IMR-90 (cell line): ENCODE measurements at regions not wholly inside any gene's neighbourhood (a gene's known extent, or its start where the extent isn't known, plus 50 kb on each side); places are given as distances from the start of the nearest gene placed in this dataset.
"Not testable (repeated sequence)": the region's sequence is repeated elsewhere in the genome, so short reads cannot be mapped to it uniquely, and the experiment has no call there.

Source experiments
- ATAC-seq: fragments of 200-7000 bp; cut with Tn5 transposase; 2 replicates; pipeline ENCODE4 v1.9.1; 2020; ENCODE audit warnings: low read depth, mild to moderate bottlenecking, moderate library complexity
- BruUV-seq: library from RNA; stranded (reverse); fragments of 400-500 nt; replicated peaks from 2 replicates; lab custom pipeline; 2021; lab: Mats Ljungman, UMichigan
- CTCF ChIA-PET: fragments of 300-600 bp; formaldehyde crosslinking; extraction: SDS; loops from one replicate; lab custom pipeline; 2021; ENCODE audit warnings: antibody characterized with exemption; lab: Yijun Ruan, JAX
- POLR2A ChIA-PET: fragments of 300-600 bp; sonication (Branson Sonifier 250); formaldehyde crosslinking; loops from one replicate; lab custom pipeline; 2022; ENCODE audit warnings: antibody characterized with exemption; ENCODE audit not compliant: unreplicated experiment; lab: Charles Lee
- DNase-seq: peaks from one replicate; pipeline ENCODE4 v3.0.0; 2013
- H2AFZ ChIP-seq: replicated peaks from 2 replicates; pipeline ENCODE3; 2013; ENCODE audit warnings: low read length, mild to moderate bottlenecking; ENCODE audit not compliant: poor library complexity
- H2AK5ac ChIP-seq: 2 replicates; pipeline ENCODE4 v1.6.1; 2013; ENCODE audit warnings: low read depth, low read length, inconsistent platforms
- H2AK9ac ChIP-seq: replicated peaks from 2 replicates; pipeline ENCODE3; 2013; ENCODE audit warnings: mild to moderate bottlenecking, low read depth, low read length, moderate library complexity; ENCODE audit not compliant: poor library complexity
- H2BK120ac ChIP-seq: 2 replicates; pipeline ENCODE4 v1.6.1; 2013; ENCODE audit warnings: low read depth, low read length, inconsistent platforms
- H2BK15ac ChIP-seq: 3 replicates; pipeline ENCODE4 v1.6.1; 2013; ENCODE audit warnings: low read depth, low read length, inconsistent platforms
- H2BK20ac ChIP-seq: 2 replicates; pipeline ENCODE4 v1.6.1; 2013; ENCODE audit warnings: low read depth, mild to moderate bottlenecking, inconsistent platforms, low read length, moderate library complexity
- H2BK5ac ChIP-seq: 2 replicates; pipeline ENCODE4 v1.6.1; 2013; ENCODE audit warnings: mild to moderate bottlenecking, low read depth, low read length, inconsistent platforms; ENCODE audit not compliant: poor library complexity, severe bottlenecking
- H3K14ac ChIP-seq: replicated peaks from 2 replicates; pipeline ENCODE4 v1.6.1; 2013; ENCODE audit warnings: low read depth, low read length, inconsistent platforms
- H3K18ac ChIP-seq: 2 replicates; pipeline ENCODE4 v1.6.1; 2013; ENCODE audit warnings: low read depth, low read length, control low read depth
- H3K23ac ChIP-seq: 2 replicates; pipeline ENCODE4 v1.6.1; 2013; ENCODE audit warnings: low read depth, low read length, inconsistent platforms
- H3K27ac ChIP-seq: 2 replicates; pipeline ENCODE4 v1.5.1; 2013; ENCODE audit warnings: mild to moderate bottlenecking, control low read depth, low read length; ENCODE audit not compliant: insufficient read depth
- H3K27me3 ChIP-seq: 2 replicates; pipeline ENCODE4 v1.6.1; 2013; ENCODE audit warnings: low read length; ENCODE audit not compliant: control insufficient read depth, insufficient read depth
- H3K36me3 ChIP-seq: 2 replicates; pipeline ENCODE4 v1.6.1; 2013; ENCODE audit warnings: low read length, mixed read lengths; ENCODE audit not compliant: control insufficient read depth, insufficient read depth
- H3K4ac ChIP-seq: 2 replicates; pipeline ENCODE4 v1.6.1; 2013; ENCODE audit warnings: low read depth, low read length, inconsistent platforms
- H3K4me1 ChIP-seq: 2 replicates; pipeline ENCODE4 v1.6.1; 2013; ENCODE audit warnings: low read length, mixed read lengths; ENCODE audit not compliant: control insufficient read depth, insufficient read depth
- H3K4me2 ChIP-seq: 2 replicates; pipeline ENCODE4 v1.6.1; 2013; ENCODE audit warnings: low read depth, mild to moderate bottlenecking, control low read depth, low read length, moderate library complexity
- H3K4me3 ChIP-seq: 2 replicates; pipeline ENCODE4 v1.5.1; 2013; ENCODE audit warnings: low read depth, mild to moderate bottlenecking, control low read depth, low read length, moderate library complexity; ENCODE audit not compliant: insufficient read depth
- H3K56ac ChIP-seq: 2 replicates; pipeline ENCODE4 v1.6.1; 2013; ENCODE audit warnings: low read length, inconsistent platforms; ENCODE audit not compliant: insufficient read depth; ENCODE audit errors: extremely low read depth
- H3K79me1 ChIP-seq, 2 experiments: 2 replicates each; pipeline ENCODE4 v1.6.1; 2013; ENCODE audit warnings: low read length in 2 of 2, inconsistent platforms in 1 of 2, low read depth in 1 of 2
- H3K9ac ChIP-seq: 2 replicates; pipeline ENCODE4 v1.6.1; 2013; ENCODE audit warnings: low read depth, low read length, control low read depth
- H3K9me1 ChIP-seq: 2 replicates; pipeline ENCODE4 v1.6.1; 2013; ENCODE audit warnings: low read length, inconsistent platforms; ENCODE audit not compliant: insufficient read depth
- H3K9me3 ChIP-seq: 2 replicates; pipeline ENCODE4 v1.6.1; 2013; ENCODE audit warnings: low read length; ENCODE audit not compliant: control insufficient read depth, insufficient read depth
- H4K20me1 ChIP-seq: 2 replicates; pipeline ENCODE4 v1.6.1; 2013; ENCODE audit warnings: low read length, inconsistent platforms; ENCODE audit not compliant: insufficient read depth
- H4K5ac ChIP-seq: 2 replicates; pipeline ENCODE4 v1.6.1; 2013; ENCODE audit warnings: mild to moderate bottlenecking, low read depth, low read length, control low read depth
- H4K8ac ChIP-seq, 2 experiments: 2 replicates each; pipeline ENCODE4 v1.6.1; 2013; ENCODE audit warnings: low read depth in 2 of 2, low read length in 2 of 2, control low read depth in 1 of 2, inconsistent platforms in 1 of 2
- H4K91ac ChIP-seq: 2 replicates; pipeline ENCODE4 v1.6.1; 2013; ENCODE audit warnings: low read depth, low read length, inconsistent platforms; ENCODE audit not compliant: insufficient read depth
- RCOR1 ChIP-seq: IDR thresholded peaks from 2 replicates; pipeline ENCODE4 v1.6.1; 2012; ENCODE audit warnings: mild to moderate bottlenecking, low read length, improper control_type of control experiment; ENCODE audit not compliant: insufficient replicate concordance
- RFX5 ChIP-seq: IDR thresholded peaks from 2 replicates; pipeline ENCODE4 v1.8.0; 2012; ENCODE audit warnings: low read depth, mild to moderate bottlenecking, low read length, moderate library complexity
- WGBS, 2 experiments: methylation state at CpG; one replicate each; pipeline versions ENCODE4 v1.1.5 to v1.1.7; 2013; ENCODE audit warnings: missing lambda C conversion rate in 2 of 2; ENCODE audit not compliant: insufficient read length in 1 of 2; ENCODE audit errors: extremely low coverage in 2 of 2; 5-methylcytosine and 5-hydroxymethylcytosine counted together
- dilution Hi-C: fragments of 300-500 bp; cut with HindIII; formaldehyde crosslinking; loops from one replicate; pipeline ENCODE4 v1.14.3; 2018; ENCODE audit warnings: low sequenced_read_pairs; ENCODE audit not compliant: unreplicated experiment
- in situ Hi-C: fragments of 300-500 bp; cut with MboI; formaldehyde crosslinking; loops from 3 replicates; pipeline ENCODE4 v1.14.3; 2019; ENCODE audit warnings: low sequenced_read_pairs, inconsistent platforms, mixed read lengths
- intact Hi-C: fragments of 100-400 bp; cut with micrococcal nuclease; formaldehyde crosslinking; loops from 2 replicates; pipeline ENCODE4 v1.10.0; 2022

- no peak for TF ChIP-seq RCOR1
- TF ChIP-seq RFX5 = no peak
These were observed 164.7 kb upstream of the PDE7B start (continued) for GRCh38 chr6:135686784-135687301.

GRCh38 chr6:135688476-135688875, 163.0 kb upstream of the PDE7B start:
- H3K36me3 ChIP-seq, H3K9me1 ChIP-seq, ATAC-seq, in situ Hi-C loops, H3K4me3 ChIP-seq, H2BK5ac ChIP-seq, H2AFZ ChIP-seq, H2AK5ac ChIP-seq, intact Hi-C loops, H3K56ac ChIP-seq, H3K14ac ChIP-seq, BruUV-seq, H2BK20ac ChIP-seq, H3K27ac ChIP-seq, POLR2A ChIA-PET, H2AK9ac ChIP-seq, DNase-seq, H3K4me1 ChIP-seq, H3K4ac ChIP-seq, H3K79me1 ChIP-seq, CTCF ChIA-PET, H3K9me3 ChIP-seq, H4K5ac ChIP-seq, H3K27me3 ChIP-seq, H3K18ac ChIP-seq, H4K20me1 ChIP-seq, H3K23ac ChIP-seq, H3K4me2 ChIP-seq, dilution Hi-C loops, H3K9ac ChIP-seq: not testable (repeated sequence)
- no CpG with 5 or more reads among the region's 6 CpGs for WGBS, 2 experiments
- Histone ChIP-seq H2BK120ac (0 out of 2 replicates have a peak overlapping the region, but pooled peaks have one; percentile 33), H2BK15ac (peak overlapping the region; percentile 60; the same call in 1 of the 3 replicates), H4K8ac (0 out of 4 replicates have a peak overlapping the region, but pooled peaks of 1 of the 2 experiments have one; percentile 17), H4K91ac (peak overlapping the region; percentile 46; the same call in 1 of the 2 replicates)
